Panc1 (cell line): ENCODE measurements at regions not wholly inside any gene's neighbourhood (a gene's known extent, or its start where the extent isn't known, plus 50 kb on each side); places are given as distances from the start of the nearest gene placed in this dataset.

ENCODE experiments used
- ATAC-seq: fragments of 200-7000 bp; cut with Tn5 transposase; 2 replicates; pipeline ENCODE4 v1.9.1; 2020; ENCODE audit warnings: mild to moderate bottlenecking, moderate library complexity
- BruUV-seq: library from RNA; stranded (reverse); fragments of 400-500 nt; replicated peaks from 2 replicates; lab custom pipeline; 2021; lab: Mats Ljungman, UMichigan
- CTCF ChIA-PET: fragments of 300-600 bp; sonication (Branson Sonifier 250); formaldehyde crosslinking; loops from one replicate; lab custom pipeline; 2022; ENCODE audit warnings: antibody characterized with exemption; lab: Charles Lee
- POLR2A ChIA-PET: fragments of 300-600 bp; sonication (Branson Sonifier 250); formaldehyde crosslinking; loops from one replicate; lab custom pipeline; 2022; ENCODE audit warnings: antibody characterized with exemption; lab: Charles Lee
- DNase-seq: peaks from one replicate; pipeline ENCODE4 v3.0.0-alpha.2; 2010; ENCODE audit warnings: low read depth, low spot score
- H3K27ac ChIP-seq: 2 replicates; pipeline ENCODE4 v1.5.1; 2011; ENCODE audit warnings: mild to moderate bottlenecking, low read length, inconsistent platforms
- H3K27me3 ChIP-seq: fragments of 200-500 bp; sonication (Bioruptor generic); 2 replicates; pipeline ENCODE4 v1.6.0; 2014; ENCODE audit warnings: low read length, inconsistent platforms; ENCODE audit not compliant: control insufficient read depth, insufficient read depth
- H3K36me3 ChIP-seq: fragments of 200-500 bp; sonication (Bioruptor generic); 2 replicates; pipeline ENCODE4 v1.5.1; 2014; ENCODE audit warnings: inconsistent platforms, mild to moderate bottlenecking, low read length, moderate library complexity; ENCODE audit not compliant: control insufficient read depth, insufficient read depth
- H3K4me1 ChIP-seq: 2 replicates; pipeline ENCODE4 v1.5.1; 2011; ENCODE audit warnings: inconsistent platforms, mild to moderate bottlenecking, low read length, moderate library complexity; ENCODE audit not compliant: control insufficient read depth, insufficient read depth
- H3K4me3 ChIP-seq, 2 experiments: 2 replicates each; pipeline ENCODE4 v1.5.1; 2011 to 2012; ENCODE audit warnings: low read depth in 2 of 2, low read length in 2 of 2, mild to moderate bottlenecking in 2 of 2, inconsistent platforms in 1 of 2, moderate library complexity in 1 of 2
- H3K9me3 ChIP-seq: fragments of 200-500 bp; sonication (Bioruptor generic); 2 replicates; pipeline ENCODE4 v1.5.1; 2014; ENCODE audit warnings: low read depth, mild to moderate bottlenecking, inconsistent platforms, low read length, moderate library complexity; ENCODE audit not compliant: control insufficient read depth, insufficient read depth
- CTCF ChIP-seq: fragments of 450-650 bp; IDR thresholded peaks from 2 replicates; pipeline ENCODE4 v1.5.1; 2017; ENCODE audit warnings: mild to moderate bottlenecking
- POLR2AphosphoS5 ChIP-seq: IDR thresholded peaks from 2 replicates; pipeline ENCODE4 v1.6.1; 2012; ENCODE audit warnings: mild to moderate bottlenecking, low read depth, low read length, moderate library complexity
- REST ChIP-seq, 2 experiments: IDR thresholded peaks; 2 replicates each; pipeline ENCODE4 v1.6.1; 2011 to 2012; ENCODE audit warnings: low read depth in 2 of 2, control low read depth in 1 of 2, low read length in 1 of 2, mild to moderate bottlenecking in 1 of 2, moderate library complexity in 1 of 2; ENCODE audit not compliant: insufficient read depth in 1 of 2
- SIN3A ChIP-seq: IDR thresholded peaks from 2 replicates; pipeline ENCODE4 v1.6.1; 2012; ENCODE audit warnings: low read depth, mild to moderate bottlenecking, low read length, moderate library complexity, borderline replicate concordance; ENCODE audit not compliant: insufficient read depth
- TCF7L2 ChIP-seq: IDR thresholded peaks from 2 replicates; pipeline ENCODE4 v1.6.1; 2011; ENCODE audit warnings: mild to moderate bottlenecking, low read depth, low read length, inconsistent platforms
- in situ Hi-C: cut with HindIII; loops from 2 replicates; pipeline ENCODE4 v1.10.0; 2016; ENCODE audit warnings: low sequenced_read_pairs, low pct_unique_long_range_greater_than_20kb
- intact Hi-C: fragments of 100-400 bp; cut with micrococcal nuclease; formaldehyde crosslinking; loops from one replicate; pipeline ENCODE4 v1.10.0; 2022; ENCODE audit not compliant: unreplicated experiment

GRCh38 chr4:131304686-131305085, 1844.4 kb upstream of the PCDH10 start:
- no peak for ATAC-seq
- no peaks in the 10 kb centered on the region for H3K36me3 ChIP-seq
- H3K4me1 ChIP-seq: no peaks in the 10 kb centered on the region
- no peak for DNase-seq
- intact Hi-C loops (no loop called here), in situ Hi-C loops (no loop called here)
- BruUV-seq: no TSS peak
- H3K27ac ChIP-seq: no peak overlapping the region
- H3K4me3 ChIP-seq: no peak overlapping the region
- ChIA-PET CTCF (no interaction called here), POLR2A (no interaction called here)
- H3K9me3 ChIP-seq: 0 out of 2 replicates have a peak, but pooled peaks cover 2% of the 10 kb centered on the region
- no peak for TF ChIP-seq CTCF
- no peak for TF ChIP-seq SIN3A
- no peak for TF ChIP-seq POLR2AphosphoS5
- TF ChIP-seq REST (IDR thresholded peaks at IDR 0.05; ENCODE audit: insufficient read depth in 1 of 2, low read depth in 2 of 2, low read length in 1 of 2): no peak
- TF ChIP-seq TCF7L2: no peak
- H3K27me3 ChIP-seq: no peaks in the 10 kb centered on the region

- H3K4me3 ChIP-seq: no peak overlapping the region
- H3K36me3 ChIP-seq: no peaks in the 10 kb centered on the region
- DNase-seq (no peak), ATAC-seq (no peak)
- no peaks in the 10 kb centered on the region for H3K27me3 ChIP-seq
- no peak overlapping the region for H3K27ac ChIP-seq
- no peak for TF ChIP-seq TCF7L2
- TF ChIP-seq CTCF: no peak
- H3K4me1 ChIP-seq: no peaks in the 10 kb centered on the region
- no peaks in the 10 kb centered on the region for H3K9me3 ChIP-seq
- no TSS peak for BruUV-seq
- intact Hi-C loops (no loop called here), in situ Hi-C loops (no loop called here)
- ChIA-PET POLR2A (no interaction called here), CTCF (no interaction called here)
Measured at GRCh38 chr4:131309628-131310027, 1839.5 kb upstream of the PCDH10 start.

- intact Hi-C loops: no loop called here
- POLR2A ChIA-PET: no interaction called here
- ATAC-seq (no peak), DNase-seq (no peak)
- Histone ChIP-seq H3K9me3 (no peaks in the 10 kb centered on the region), H3K36me3 (no peaks in the 10 kb centered on the region), H3K4me3 (no peak overlapping the region), H3K27me3 (no peaks in the 10 kb centered on the region), H3K27ac (no peak overlapping the region), H3K4me1 (no peaks in the 10 kb centered on the region)
- TF ChIP-seq SIN3A: no peak
- no peak for TF ChIP-seq CTCF
- no peak for TF ChIP-seq REST (IDR thresholded peaks at IDR 0.05; ENCODE audit: insufficient read depth in 1 of 2, low read depth in 2 of 2, low read length in 1 of 2)
- TF ChIP-seq POLR2AphosphoS5: no peak
- no peak for TF ChIP-seq TCF7L2
- BruUV-seq: no TSS peak
- in situ Hi-C loops: no loop called here
- CTCF ChIA-PET: no interaction called here
Measured at GRCh38 chr4:131316086-131316485, 1833.0 kb upstream of the PCDH10 start.
